IMR-90 (cell line): ENCODE measurements at regions not wholly inside any gene's neighbourhood (a gene's known extent, or its start where the extent isn't known, plus 50 kb on each side); places are given as distances from the start of the nearest gene placed in this dataset.

Experiments
- ATAC-seq: fragments of 200-7000 bp; cut with Tn5 transposase; 2 replicates; pipeline ENCODE4 v1.9.1; 2020; ENCODE audit warnings: low read depth, mild to moderate bottlenecking, moderate library complexity
- BruUV-seq: library from RNA; stranded (reverse); fragments of 400-500 nt; replicated peaks from 2 replicates; lab custom pipeline; 2021; lab: Mats Ljungman, UMichigan
- CTCF ChIA-PET: fragments of 300-600 bp; formaldehyde crosslinking; extraction: SDS; loops from one replicate; lab custom pipeline; 2021; ENCODE audit warnings: antibody characterized with exemption; lab: Yijun Ruan, JAX
- POLR2A ChIA-PET: fragments of 300-600 bp; sonication (Branson Sonifier 250); formaldehyde crosslinking; loops from one replicate; lab custom pipeline; 2022; ENCODE audit warnings: antibody characterized with exemption; ENCODE audit not compliant: unreplicated experiment; lab: Charles Lee
- DNase-seq: peaks from one replicate; pipeline ENCODE4 v3.0.0; 2013
- H2AFZ ChIP-seq: replicated peaks from 2 replicates; pipeline ENCODE3; 2013; ENCODE audit warnings: low read length, mild to moderate bottlenecking; ENCODE audit not compliant: poor library complexity
- H2AK5ac ChIP-seq: 2 replicates; pipeline ENCODE4 v1.6.1; 2013; ENCODE audit warnings: low read depth, low read length, inconsistent platforms
- H2AK9ac ChIP-seq: replicated peaks from 2 replicates; pipeline ENCODE3; 2013; ENCODE audit warnings: mild to moderate bottlenecking, low read depth, low read length, moderate library complexity; ENCODE audit not compliant: poor library complexity
- H2BK120ac ChIP-seq: 2 replicates; pipeline ENCODE4 v1.6.1; 2013; ENCODE audit warnings: low read depth, low read length, inconsistent platforms
- H2BK15ac ChIP-seq: 3 replicates; pipeline ENCODE4 v1.6.1; 2013; ENCODE audit warnings: low read depth, low read length, inconsistent platforms
- H2BK20ac ChIP-seq: 2 replicates; pipeline ENCODE4 v1.6.1; 2013; ENCODE audit warnings: low read depth, mild to moderate bottlenecking, inconsistent platforms, low read length, moderate library complexity
- H2BK5ac ChIP-seq: 2 replicates; pipeline ENCODE4 v1.6.1; 2013; ENCODE audit warnings: mild to moderate bottlenecking, low read depth, low read length, inconsistent platforms; ENCODE audit not compliant: poor library complexity, severe bottlenecking
- H3K14ac ChIP-seq: replicated peaks from 2 replicates; pipeline ENCODE4 v1.6.1; 2013; ENCODE audit warnings: low read depth, low read length, inconsistent platforms
- H3K18ac ChIP-seq: 2 replicates; pipeline ENCODE4 v1.6.1; 2013; ENCODE audit warnings: low read depth, low read length, control low read depth
- H3K23ac ChIP-seq: 2 replicates; pipeline ENCODE4 v1.6.1; 2013; ENCODE audit warnings: low read depth, low read length, inconsistent platforms
- H3K27ac ChIP-seq: 2 replicates; pipeline ENCODE4 v1.5.1; 2013; ENCODE audit warnings: mild to moderate bottlenecking, control low read depth, low read length; ENCODE audit not compliant: insufficient read depth
- H3K27me3 ChIP-seq: 2 replicates; pipeline ENCODE4 v1.6.1; 2013; ENCODE audit warnings: low read length; ENCODE audit not compliant: control insufficient read depth, insufficient read depth
- H3K36me3 ChIP-seq: 2 replicates; pipeline ENCODE4 v1.6.1; 2013; ENCODE audit warnings: low read length, mixed read lengths; ENCODE audit not compliant: control insufficient read depth, insufficient read depth
- H3K4ac ChIP-seq: 2 replicates; pipeline ENCODE4 v1.6.1; 2013; ENCODE audit warnings: low read depth, low read length, inconsistent platforms
- H3K4me1 ChIP-seq: 2 replicates; pipeline ENCODE4 v1.6.1; 2013; ENCODE audit warnings: low read length, mixed read lengths; ENCODE audit not compliant: control insufficient read depth, insufficient read depth
- H3K4me2 ChIP-seq: 2 replicates; pipeline ENCODE4 v1.6.1; 2013; ENCODE audit warnings: low read depth, mild to moderate bottlenecking, control low read depth, low read length, moderate library complexity
- H3K4me3 ChIP-seq: 2 replicates; pipeline ENCODE4 v1.5.1; 2013; ENCODE audit warnings: low read depth, mild to moderate bottlenecking, control low read depth, low read length, moderate library complexity; ENCODE audit not compliant: insufficient read depth
- H3K56ac ChIP-seq: 2 replicates; pipeline ENCODE4 v1.6.1; 2013; ENCODE audit warnings: low read length, inconsistent platforms; ENCODE audit not compliant: insufficient read depth; ENCODE audit errors: extremely low read depth
- H3K79me1 ChIP-seq, 2 experiments: 2 replicates each; pipeline ENCODE4 v1.6.1; 2013; ENCODE audit warnings: low read length in 2 of 2, inconsistent platforms in 1 of 2, low read depth in 1 of 2
- H3K9ac ChIP-seq: 2 replicates; pipeline ENCODE4 v1.6.1; 2013; ENCODE audit warnings: low read depth, low read length, control low read depth
- H3K9me1 ChIP-seq: 2 replicates; pipeline ENCODE4 v1.6.1; 2013; ENCODE audit warnings: low read length, inconsistent platforms; ENCODE audit not compliant: insufficient read depth
- H3K9me3 ChIP-seq: 2 replicates; pipeline ENCODE4 v1.6.1; 2013; ENCODE audit warnings: low read length; ENCODE audit not compliant: control insufficient read depth, insufficient read depth
- H4K20me1 ChIP-seq: 2 replicates; pipeline ENCODE4 v1.6.1; 2013; ENCODE audit warnings: low read length, inconsistent platforms; ENCODE audit not compliant: insufficient read depth
- H4K5ac ChIP-seq: 2 replicates; pipeline ENCODE4 v1.6.1; 2013; ENCODE audit warnings: mild to moderate bottlenecking, low read depth, low read length, control low read depth
- H4K8ac ChIP-seq, 2 experiments: 2 replicates each; pipeline ENCODE4 v1.6.1; 2013; ENCODE audit warnings: low read depth in 2 of 2, low read length in 2 of 2, control low read depth in 1 of 2, inconsistent platforms in 1 of 2
- H4K91ac ChIP-seq: 2 replicates; pipeline ENCODE4 v1.6.1; 2013; ENCODE audit warnings: low read depth, low read length, inconsistent platforms; ENCODE audit not compliant: insufficient read depth
- BHLHE40 ChIP-seq: fragments of 150-350 bp; IDR thresholded peaks from 2 replicates; pipeline ENCODE4 v1.6.1; 2016; ENCODE audit warnings: mild to moderate bottlenecking, low read depth, low read length
- CEBPB ChIP-seq: IDR thresholded peaks from 2 replicates; pipeline ENCODE4 v1.6.1; 2012; ENCODE audit warnings: low read depth, low read length, improper control_type of control experiment
- CHD1 ChIP-seq: IDR thresholded peaks from 2 replicates; pipeline ENCODE4 v1.6.1; 2012; ENCODE audit warnings: low read depth, low read length, improper control_type of control experiment
- MAFK ChIP-seq: IDR thresholded peaks from 2 replicates; pipeline ENCODE4 v1.6.1; 2012; ENCODE audit warnings: low read depth, low read length, improper control_type of control experiment
- MAZ ChIP-seq: IDR thresholded peaks from 2 replicates; pipeline ENCODE4 v1.6.1; 2012; ENCODE audit warnings: low read depth, mild to moderate bottlenecking, low read length, improper control_type of control experiment, moderate library complexity, borderline replicate concordance
- MXI1 ChIP-seq: IDR thresholded peaks from 2 replicates; pipeline ENCODE4 v1.6.1; 2012; ENCODE audit warnings: low read depth, mild to moderate bottlenecking, low read length, moderate library complexity, borderline replicate concordance
- NFE2L2 ChIP-seq: fragments of 150-350 bp; IDR thresholded peaks from 2 replicates; pipeline ENCODE4 v1.6.1; 2016; ENCODE audit warnings: low read depth, mild to moderate bottlenecking, low read length
- POLR2A ChIP-seq: IDR thresholded peaks from 2 replicates; pipeline ENCODE4 v1.6.1; 2012; ENCODE audit warnings: mild to moderate bottlenecking, low read depth, low read length
- RAD21 ChIP-seq: IDR thresholded peaks from 2 replicates; pipeline ENCODE4 v1.6.1; 2012; ENCODE audit warnings: low read length, improper control_type of control experiment
- RCOR1 ChIP-seq: IDR thresholded peaks from 2 replicates; pipeline ENCODE4 v1.6.1; 2012; ENCODE audit warnings: mild to moderate bottlenecking, low read length, improper control_type of control experiment; ENCODE audit not compliant: insufficient replicate concordance
- RFX5 ChIP-seq: IDR thresholded peaks from 2 replicates; pipeline ENCODE4 v1.8.0; 2012; ENCODE audit warnings: low read depth, mild to moderate bottlenecking, low read length, moderate library complexity
- SMC3 ChIP-seq: fragments of 150-350 bp; IDR thresholded peaks from 2 replicates; pipeline ENCODE4 v1.6.1; 2016; ENCODE audit warnings: low read depth, mild to moderate bottlenecking, antibody characterized with exemption, low read length, moderate library complexity
- WGBS, 2 experiments: methylation state at CpG; one replicate each; pipeline versions ENCODE4 v1.1.5 to v1.1.7; 2013; ENCODE audit warnings: missing lambda C conversion rate in 2 of 2; ENCODE audit not compliant: insufficient read length in 1 of 2; ENCODE audit errors: extremely low coverage in 2 of 2; 5-methylcytosine and 5-hydroxymethylcytosine counted together
- dilution Hi-C: fragments of 300-500 bp; cut with HindIII; formaldehyde crosslinking; loops from one replicate; pipeline ENCODE4 v1.14.3; 2018; ENCODE audit warnings: low sequenced_read_pairs; ENCODE audit not compliant: unreplicated experiment
- in situ Hi-C: fragments of 300-500 bp; cut with MboI; formaldehyde crosslinking; loops from 3 replicates; pipeline ENCODE4 v1.14.3; 2019; ENCODE audit warnings: low sequenced_read_pairs, inconsistent platforms, mixed read lengths
- intact Hi-C: fragments of 100-400 bp; cut with micrococcal nuclease; formaldehyde crosslinking; loops from 2 replicates; pipeline ENCODE4 v1.10.0; 2022
- TF ChIP-seq, protein P1 (sequence below): fragments of 150-350 bp; IDR thresholded peaks from 2 replicates; pipeline ENCODE4 v1.6.1; 2017; ENCODE audit warnings: mild to moderate bottlenecking, antibody characterized with exemption, low read length, low read depth
- TF ChIP-seq, protein P2 (sequence below): conservative IDR thresholded peaks from 2 replicates; pipeline ENCODE4 v1.5.1; 2012; ENCODE audit warnings: mild to moderate bottlenecking, low read depth, low read length, improper control_type of control experiment

DNA sequence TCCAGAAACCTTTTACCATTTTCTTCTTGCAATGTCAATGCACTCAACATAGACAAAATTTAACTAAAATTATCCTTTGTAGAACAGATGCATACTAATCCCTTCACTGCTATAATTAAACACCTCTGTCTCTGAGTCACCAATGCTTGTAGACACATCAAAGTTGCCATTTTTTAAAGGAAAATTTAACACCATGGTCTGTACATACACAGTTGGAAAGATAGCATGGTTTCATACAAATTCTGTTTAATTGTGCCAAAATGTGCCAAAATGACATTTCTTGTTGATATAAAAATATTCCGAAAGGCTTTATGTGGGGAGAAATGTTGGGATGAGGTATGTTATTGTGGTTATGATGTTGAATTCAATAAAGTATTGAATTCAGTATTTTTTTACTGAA, 125.8 kb downstream of the NEUROD6 start:
- Histone ChIP-seq H3K9me1 (no peaks in the 10 kb centered on the region), H2BK120ac (no peak overlapping the region)
- intact Hi-C loops, result no loop called here

More for the DNA sequence above, 125.8 kb downstream of the NEUROD6 start:
- H4K5ac ChIP-seq, result no peak overlapping the region
- no peak overlapping the region for H3K56ac ChIP-seq
- H3K14ac ChIP-seq, result no peak overlapping the region
- no peaks in the 10 kb centered on the region for H3K36me3 ChIP-seq
- H2AFZ ChIP-seq, result no peak overlapping the region
- no peak overlapping the region for H2BK15ac ChIP-seq
- no peak overlapping the region for H3K4me3 ChIP-seq
- in situ Hi-C loops, result no loop called here
- H2AK9ac ChIP-seq, result no peak overlapping the region
- POLR2A ChIA-PET, result no interaction called here
- H3K79me1 ChIP-seq, result no peaks in the 10 kb centered on the region
- no TSS peak for BruUV-seq
- H3K27ac ChIP-seq, result no peak overlapping the region
- H4K91ac ChIP-seq, result no peak overlapping the region
- dilution Hi-C loops, result no loop called here
- no peak overlapping the region for H3K4me2 ChIP-seq
- H3K9me3 ChIP-seq, result no peaks in the 10 kb centered on the region
- ATAC-seq (no peak), DNase-seq (no peak)
- 100% methylated on average over 1 of the region's 1 CpG; no CpG with 5 or more reads in 1 of the 2 experiments for WGBS, 2 experiments
- H3K27me3 ChIP-seq, result no peaks in the 10 kb centered on the region
- H4K20me1 ChIP-seq, result no peaks in the 10 kb centered on the region
- no peak overlapping the region for H3K23ac ChIP-seq
- no peak overlapping the region for H2AK5ac ChIP-seq
- no peak overlapping the region for H2BK20ac ChIP-seq
- H4K8ac ChIP-seq, result no peak overlapping the region
- TF ChIP-seq MAFK (no peak), CHD1 (no peak), BHLHE40 (no peak), SMC3 (no peak), MXI1 (no peak), MAZ (no peak), CEBPB (no peak), POLR2A (no peak), RAD21 (no peak), NFE2L2 (no peak), RFX5 (no peak), RCOR1 (no peak)
- TF ChIP-seq, protein P1, sequence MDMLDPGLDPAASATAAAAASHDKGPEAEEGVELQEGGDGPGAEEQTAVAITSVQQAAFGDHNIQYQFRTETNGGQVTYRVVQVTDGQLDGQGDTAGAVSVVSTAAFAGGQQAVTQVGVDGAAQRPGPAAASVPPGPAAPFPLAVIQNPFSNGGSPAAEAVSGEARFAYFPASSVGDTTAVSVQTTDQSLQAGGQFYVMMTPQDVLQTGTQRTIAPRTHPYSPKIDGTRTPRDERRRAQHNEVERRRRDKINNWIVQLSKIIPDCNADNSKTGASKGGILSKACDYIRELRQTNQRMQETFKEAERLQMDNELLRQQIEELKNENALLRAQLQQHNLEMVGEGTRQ, result no peak
- TF ChIP-seq, protein P2, sequence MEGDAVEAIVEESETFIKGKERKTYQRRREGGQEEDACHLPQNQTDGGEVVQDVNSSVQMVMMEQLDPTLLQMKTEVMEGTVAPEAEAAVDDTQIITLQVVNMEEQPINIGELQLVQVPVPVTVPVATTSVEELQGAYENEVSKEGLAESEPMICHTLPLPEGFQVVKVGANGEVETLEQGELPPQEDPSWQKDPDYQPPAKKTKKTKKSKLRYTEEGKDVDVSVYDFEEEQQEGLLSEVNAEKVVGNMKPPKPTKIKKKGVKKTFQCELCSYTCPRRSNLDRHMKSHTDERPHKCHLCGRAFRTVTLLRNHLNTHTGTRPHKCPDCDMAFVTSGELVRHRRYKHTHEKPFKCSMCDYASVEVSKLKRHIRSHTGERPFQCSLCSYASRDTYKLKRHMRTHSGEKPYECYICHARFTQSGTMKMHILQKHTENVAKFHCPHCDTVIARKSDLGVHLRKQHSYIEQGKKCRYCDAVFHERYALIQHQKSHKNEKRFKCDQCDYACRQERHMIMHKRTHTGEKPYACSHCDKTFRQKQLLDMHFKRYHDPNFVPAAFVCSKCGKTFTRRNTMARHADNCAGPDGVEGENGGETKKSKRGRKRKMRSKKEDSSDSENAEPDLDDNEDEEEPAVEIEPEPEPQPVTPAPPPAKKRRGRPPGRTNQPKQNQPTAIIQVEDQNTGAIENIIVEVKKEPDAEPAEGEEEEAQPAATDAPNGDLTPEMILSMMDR, result no peak
- H3K4ac ChIP-seq, result no peak overlapping the region
- no peak overlapping the region for H3K18ac ChIP-seq
- H3K4me1 ChIP-seq, result no peaks in the 10 kb centered on the region
- H2BK5ac ChIP-seq, result no peak overlapping the region
- CTCF ChIA-PET, result no interaction called here
- no peak overlapping the region for H3K9ac ChIP-seq
